Chondrocyte (in vitro differentiated cells): ENCODE measurements at regions not wholly inside any gene's neighbourhood (a gene's known extent, or its start where the extent isn't known, plus 50 kb on each side); places are given as distances from the start of the nearest gene placed in this dataset.
"Not testable (repeated sequence)": the region's sequence is repeated elsewhere in the genome, so short reads cannot be mapped to it uniquely, and the experiment has no call there.

ENCODE experiments used
- DNase-seq: peaks from one replicate; pipeline ENCODE4 v3.0.0; 2021; ENCODE audit warnings: mixed read lengths, low spot score
- H3K27ac Mint-ChIP-seq: one replicate; pipeline ENCODE4 v1.8.0; 2021; ENCODE audit warnings: mild to moderate bottlenecking, moderate library complexity, mixed read lengths; ENCODE audit not compliant: unreplicated experiment
- H3K27me3 Mint-ChIP-seq: 2 replicates; pipeline ENCODE4 v1.8.0; 2021; ENCODE audit warnings: low read depth, mixed read lengths
- H3K36me3 Mint-ChIP-seq: 2 replicates; pipeline ENCODE4 v1.8.0; 2021; ENCODE audit warnings: low read depth, mixed read lengths
- H3K4me1 Mint-ChIP-seq: 2 replicates; pipeline ENCODE4 v1.8.0; 2021; ENCODE audit warnings: low read depth, mild to moderate bottlenecking, mixed read lengths
- H3K4me3 Mint-ChIP-seq: one replicate; pipeline ENCODE4 v1.8.0; 2021; ENCODE audit warnings: mild to moderate bottlenecking, moderate library complexity, mixed read lengths; ENCODE audit not compliant: unreplicated experiment
- H3K9me3 Mint-ChIP-seq: 2 replicates; pipeline ENCODE4 v1.8.0; 2021; ENCODE audit warnings: low read depth, mixed read lengths
- TF ChIP-seq, protein P1 (sequence below): fragments of 200-600 bp; sonication (generic); IDR thresholded peaks from 2 replicates; pipeline ENCODE4 v1.5.0; 2021; ENCODE audit warnings: antibody characterized with exemption, mild to moderate bottlenecking, moderate library complexity

- not testable (repeated sequence) for H3K4me3 Mint-ChIP-seq, H3K27me3 Mint-ChIP-seq, H3K4me1 Mint-ChIP-seq, H3K27ac Mint-ChIP-seq, H3K36me3 Mint-ChIP-seq, H3K9me3 Mint-ChIP-seq
- peak; percentile 55 for DNase-seq
Measured at GRCh38 chrX:90848595-90848994, 586.0 kb upstream of the PABPC5 start.

DNA sequence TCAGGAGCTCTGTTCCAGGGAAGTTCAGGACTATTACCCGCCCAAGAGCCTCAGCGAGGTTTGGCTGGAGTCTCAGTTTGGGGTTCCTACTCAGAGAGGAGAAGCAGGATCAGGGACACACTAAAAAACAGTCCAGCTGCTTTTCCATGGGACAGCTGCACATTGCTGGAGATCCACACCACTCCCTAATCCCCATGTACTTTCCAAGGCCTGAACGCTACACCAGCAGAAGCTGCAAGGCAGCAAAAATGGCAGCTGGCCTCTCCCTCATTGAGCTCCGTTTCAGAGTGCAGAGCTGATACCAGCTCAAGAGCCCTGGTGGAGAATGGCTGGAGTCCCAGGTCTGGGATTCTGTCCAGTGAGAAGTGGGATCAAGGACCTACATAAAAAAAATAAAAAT lies 551.2 kb upstream of the PABPC5 start:
- Mint-ChIP-seq H3K9me3 (peaks cover 23% of the 10 kb centered on the region), H3K4me3 (no peak overlapping the region), H3K4me1 (no peaks in the 10 kb centered on the region), H3K36me3 (no peaks in the 10 kb centered on the region), H3K27me3 (no peaks in the 10 kb centered on the region), H3K27ac (no peak overlapping the region)
- TF ChIP-seq, protein P1, sequence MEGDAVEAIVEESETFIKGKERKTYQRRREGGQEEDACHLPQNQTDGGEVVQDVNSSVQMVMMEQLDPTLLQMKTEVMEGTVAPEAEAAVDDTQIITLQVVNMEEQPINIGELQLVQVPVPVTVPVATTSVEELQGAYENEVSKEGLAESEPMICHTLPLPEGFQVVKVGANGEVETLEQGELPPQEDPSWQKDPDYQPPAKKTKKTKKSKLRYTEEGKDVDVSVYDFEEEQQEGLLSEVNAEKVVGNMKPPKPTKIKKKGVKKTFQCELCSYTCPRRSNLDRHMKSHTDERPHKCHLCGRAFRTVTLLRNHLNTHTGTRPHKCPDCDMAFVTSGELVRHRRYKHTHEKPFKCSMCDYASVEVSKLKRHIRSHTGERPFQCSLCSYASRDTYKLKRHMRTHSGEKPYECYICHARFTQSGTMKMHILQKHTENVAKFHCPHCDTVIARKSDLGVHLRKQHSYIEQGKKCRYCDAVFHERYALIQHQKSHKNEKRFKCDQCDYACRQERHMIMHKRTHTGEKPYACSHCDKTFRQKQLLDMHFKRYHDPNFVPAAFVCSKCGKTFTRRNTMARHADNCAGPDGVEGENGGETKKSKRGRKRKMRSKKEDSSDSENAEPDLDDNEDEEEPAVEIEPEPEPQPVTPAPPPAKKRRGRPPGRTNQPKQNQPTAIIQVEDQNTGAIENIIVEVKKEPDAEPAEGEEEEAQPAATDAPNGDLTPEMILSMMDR, result no peak
- DNase-seq, result no peak

DNA sequence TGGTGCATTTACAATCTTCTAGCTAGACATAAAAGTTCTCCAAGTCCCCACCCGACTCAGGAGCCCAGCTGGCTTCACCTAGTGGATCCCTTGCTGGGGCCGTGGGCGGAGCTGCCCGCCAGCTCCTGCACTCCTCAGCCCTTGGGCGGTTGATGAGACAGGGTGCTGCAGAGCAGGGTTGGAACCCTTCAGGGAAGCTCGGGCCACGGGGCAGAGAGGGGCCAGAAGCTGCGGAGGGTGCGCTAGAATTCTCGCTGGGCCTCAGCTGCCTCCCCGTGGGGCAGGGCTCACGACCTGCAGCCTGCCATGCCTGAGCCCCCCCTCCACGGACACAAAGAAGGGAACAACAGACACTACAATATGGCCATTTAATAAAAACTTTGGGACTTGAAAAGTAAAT lies 519.8 kb upstream of the PABPC5 start:
- not testable (repeated sequence) for H3K36me3 Mint-ChIP-seq, H3K9me3 Mint-ChIP-seq, H3K4me1 Mint-ChIP-seq, DNase-seq, H3K27ac Mint-ChIP-seq, H3K4me3 Mint-ChIP-seq, H3K27me3 Mint-ChIP-seq

DNA sequence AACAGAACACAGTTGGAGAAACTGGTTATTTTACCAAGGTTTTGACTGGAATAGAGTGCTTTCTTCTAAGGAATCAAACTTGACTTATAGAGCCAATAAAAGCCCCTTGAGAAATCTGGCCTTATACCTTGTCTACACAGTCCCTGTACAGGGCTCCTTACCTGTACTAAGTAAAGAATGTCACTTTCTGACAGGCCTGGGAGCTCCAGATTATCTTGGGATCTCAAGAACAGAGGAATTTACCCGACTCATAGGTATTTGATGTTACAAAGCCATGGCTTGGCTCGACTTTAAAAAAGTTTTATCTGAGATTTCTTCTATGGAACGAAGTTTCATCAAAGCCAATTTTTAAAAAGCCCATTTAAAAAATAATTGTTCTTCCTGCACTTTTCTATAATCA lies 487.8 kb upstream of the PABPC5 start:
- not testable (repeated sequence) for DNase-seq, H3K9me3 Mint-ChIP-seq, H3K36me3 Mint-ChIP-seq

GRCh38 chrX:90995191-90995590 lies 439.4 kb upstream of the PABPC5 start:
- H3K27me3 Mint-ChIP-seq, H3K36me3 Mint-ChIP-seq, H3K27ac Mint-ChIP-seq, DNase-seq, H3K4me1 Mint-ChIP-seq, H3K9me3 Mint-ChIP-seq, H3K4me3 Mint-ChIP-seq: not testable (repeated sequence)

More for the DNA sequence above, 487.8 kb upstream of the PABPC5 start:
- H3K27me3 Mint-ChIP-seq, H3K4me3 Mint-ChIP-seq, H3K4me1 Mint-ChIP-seq, H3K27ac Mint-ChIP-seq: not testable (repeated sequence)

DNA sequence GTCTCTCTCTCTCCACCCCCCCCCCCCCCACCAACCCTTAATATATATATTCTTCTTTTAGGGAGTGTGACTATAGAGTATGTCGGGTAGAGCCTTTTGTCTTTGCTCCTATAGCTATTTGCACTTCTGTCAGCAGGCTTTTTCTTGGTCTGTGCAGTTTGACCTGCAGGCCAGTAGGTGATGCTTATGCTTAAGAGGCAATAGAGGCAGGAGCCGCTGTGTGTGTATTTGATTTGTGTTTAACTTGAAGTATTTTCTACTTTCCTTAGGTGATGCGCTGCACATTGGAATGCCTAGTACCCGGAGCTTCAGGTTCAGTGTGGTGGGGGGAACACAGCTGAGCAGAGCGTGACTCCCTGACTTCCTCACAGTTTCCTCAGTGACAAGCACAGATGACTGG lies 416.5 kb upstream of the PABPC5 start:
- H3K36me3 Mint-ChIP-seq, H3K27ac Mint-ChIP-seq, H3K4me3 Mint-ChIP-seq, H3K27me3 Mint-ChIP-seq, H3K4me1 Mint-ChIP-seq, H3K9me3 Mint-ChIP-seq, DNase-seq: not testable (repeated sequence)

DNA sequence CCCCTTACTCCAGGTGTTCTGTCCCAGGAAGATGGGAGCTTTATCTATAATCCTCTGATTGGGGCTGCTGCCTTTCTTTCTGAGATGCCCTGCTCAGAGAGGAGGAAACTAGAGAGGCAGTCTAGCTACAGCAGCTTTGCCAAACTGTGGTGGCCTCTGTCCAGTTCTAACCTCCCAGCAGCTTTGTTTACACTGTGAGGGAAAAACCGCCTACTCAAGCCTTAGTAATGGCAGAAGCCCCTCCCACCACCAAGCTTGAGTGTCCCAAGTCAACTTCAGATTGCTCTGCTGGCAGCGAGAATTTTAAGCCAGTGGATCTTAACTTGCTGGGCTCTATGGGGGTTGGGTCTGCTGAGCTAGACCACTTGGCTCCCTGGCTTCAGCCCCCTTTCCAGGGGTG lies 394.9 kb upstream of the PABPC5 start:
- no peak for DNase-seq
- H3K4me1 Mint-ChIP-seq, result no peaks in the 10 kb centered on the region
- peaks cover 22% of the 10 kb centered on the region for H3K9me3 Mint-ChIP-seq
- no peaks in the 10 kb centered on the region for H3K36me3 Mint-ChIP-seq
- no peak overlapping the region for H3K27ac Mint-ChIP-seq
- TF ChIP-seq, protein P1, result no peak
- H3K27me3 Mint-ChIP-seq, result no peaks in the 10 kb centered on the region
- H3K4me3 Mint-ChIP-seq, result no peak overlapping the region

DNA sequence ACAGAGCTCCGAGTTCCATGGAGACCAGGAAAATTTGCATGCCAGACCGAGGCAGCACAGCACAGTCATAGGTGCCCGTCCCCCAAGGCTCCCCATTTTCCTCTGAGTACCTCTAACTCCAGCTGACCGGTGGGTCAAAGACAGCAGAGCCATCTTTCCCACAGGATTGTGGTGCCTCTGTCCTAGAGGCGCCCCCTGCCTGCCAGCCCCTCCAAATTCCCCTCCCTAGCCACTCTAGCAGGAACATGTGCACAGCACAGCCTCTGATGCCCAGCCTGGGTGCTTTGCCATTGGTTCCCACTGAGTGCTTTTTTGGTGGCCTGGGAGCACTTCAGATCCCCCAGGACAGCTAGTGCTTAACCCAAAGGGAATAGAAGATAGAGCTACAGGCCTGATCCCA lies 368.5 kb upstream of the PABPC5 start:
- no peaks in the 10 kb centered on the region for H3K27me3 Mint-ChIP-seq
- H3K4me1 Mint-ChIP-seq, result no peaks in the 10 kb centered on the region
- TF ChIP-seq, protein P1, result no peak
- no peak overlapping the region for H3K27ac Mint-ChIP-seq
- no peaks in the 10 kb centered on the region for H3K36me3 Mint-ChIP-seq
- peaks cover 30% of the 10 kb centered on the region for H3K9me3 Mint-ChIP-seq
- no peak for DNase-seq
- no peak overlapping the region for H3K4me3 Mint-ChIP-seq
